Suprapubic skin (tissue), 4 donors: ENCODE measurements at regions not wholly inside any gene's neighbourhood (a gene's known extent, or its start where the extent isn't known, plus 50 kb on each side); places are given as distances from the start of the nearest gene placed in this dataset.

Experiments
- EP300 ChIP-seq: sonication (generic); formaldehyde crosslinking; IDR thresholded peaks from one replicate; pipeline ENCODE4 v1.6.1; 2017; ENCODE audit warnings: antibody characterized with exemption
- POLR2A ChIP-seq, 2 donors: fragments of 450-650 bp; IDR thresholded peaks; one replicate each; pipeline ENCODE4 v1.6.1; 2017; ENCODE audit warnings: antibody characterized with exemption in 2 of 2, mild to moderate bottlenecking in 2 of 2, moderate library complexity in 2 of 2
- POLR2AphosphoS5 ChIP-seq, 3 donors: sonication (generic); formaldehyde crosslinking; IDR thresholded peaks; one replicate each; pipeline ENCODE4 v1.6.1; 2017; ENCODE audit warnings: antibody characterized with exemption in 3 of 3
- TF ChIP-seq, protein P1 (sequence below), 2 donors: fragments of 200-600 bp in 1 of 2; fragments of 450-650 bp in 1 of 2; sonication (generic) in 1 of 2; IDR thresholded peaks; one replicate each; pipeline ENCODE4 v1.5.1; 2016 to 2019; ENCODE audit warnings: antibody characterized with exemption in 2 of 2, mild to moderate bottlenecking in 1 of 2, moderate library complexity in 1 of 2

DNA sequence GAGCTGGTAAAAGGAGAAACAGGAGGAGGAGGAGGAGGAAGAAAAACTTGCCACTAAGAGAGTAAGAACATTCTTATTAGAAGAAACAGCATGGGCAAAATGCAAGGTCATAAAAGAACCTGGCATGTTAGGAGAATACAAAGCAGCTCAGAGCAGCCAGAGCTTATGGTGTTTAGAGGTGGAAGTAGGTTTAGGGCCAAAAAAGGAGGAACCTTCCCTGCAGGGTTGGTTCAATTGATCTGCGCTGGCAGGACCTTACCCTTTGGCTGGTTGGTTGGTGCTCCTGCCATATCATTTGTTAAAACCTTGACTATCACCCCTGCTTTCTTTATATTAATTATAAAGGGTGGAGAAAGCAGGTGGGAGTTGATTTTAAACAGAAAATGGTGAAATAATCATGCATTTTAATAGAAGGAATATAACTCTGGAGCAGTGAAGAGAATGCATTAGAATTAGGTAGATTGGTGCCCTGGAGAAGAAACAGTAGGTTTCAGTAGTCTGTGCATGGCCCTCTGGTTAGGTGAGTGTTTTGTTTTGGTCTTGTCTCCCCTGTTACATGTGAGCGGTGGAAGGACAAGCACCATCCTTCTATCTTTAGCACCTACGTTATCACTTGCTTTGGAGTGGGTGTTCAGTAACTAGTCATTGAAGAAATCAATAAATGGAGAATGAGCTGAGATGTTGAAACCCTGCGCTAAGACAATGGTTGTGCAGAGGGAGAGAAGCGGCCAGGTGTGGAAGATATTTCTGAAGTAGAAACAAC is 110.4 kb upstream of the NGF start:
- TF ChIP-seq POLR2A (IDR thresholded peaks at IDR 0.05), result no peak
- TF ChIP-seq, protein P1, sequence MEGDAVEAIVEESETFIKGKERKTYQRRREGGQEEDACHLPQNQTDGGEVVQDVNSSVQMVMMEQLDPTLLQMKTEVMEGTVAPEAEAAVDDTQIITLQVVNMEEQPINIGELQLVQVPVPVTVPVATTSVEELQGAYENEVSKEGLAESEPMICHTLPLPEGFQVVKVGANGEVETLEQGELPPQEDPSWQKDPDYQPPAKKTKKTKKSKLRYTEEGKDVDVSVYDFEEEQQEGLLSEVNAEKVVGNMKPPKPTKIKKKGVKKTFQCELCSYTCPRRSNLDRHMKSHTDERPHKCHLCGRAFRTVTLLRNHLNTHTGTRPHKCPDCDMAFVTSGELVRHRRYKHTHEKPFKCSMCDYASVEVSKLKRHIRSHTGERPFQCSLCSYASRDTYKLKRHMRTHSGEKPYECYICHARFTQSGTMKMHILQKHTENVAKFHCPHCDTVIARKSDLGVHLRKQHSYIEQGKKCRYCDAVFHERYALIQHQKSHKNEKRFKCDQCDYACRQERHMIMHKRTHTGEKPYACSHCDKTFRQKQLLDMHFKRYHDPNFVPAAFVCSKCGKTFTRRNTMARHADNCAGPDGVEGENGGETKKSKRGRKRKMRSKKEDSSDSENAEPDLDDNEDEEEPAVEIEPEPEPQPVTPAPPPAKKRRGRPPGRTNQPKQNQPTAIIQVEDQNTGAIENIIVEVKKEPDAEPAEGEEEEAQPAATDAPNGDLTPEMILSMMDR (IDR thresholded peaks at IDR 0.05), result no peak
- TF ChIP-seq EP300, result no peak
- no peak for TF ChIP-seq POLR2AphosphoS5 (IDR thresholded peaks at IDR 0.05)
